GM19025 (cell line): ENCODE measurements at regions not wholly inside any gene's neighbourhood (a gene's known extent, or its start where the extent isn't known, plus 50 kb on each side); places are given as distances from the start of the nearest gene placed in this dataset.

Source experiments
- ATAC-seq: cut with Tn5 transposase; IDR thresholded peaks from one replicate; pipeline ENCODE4 v1.9.1; 2021; ENCODE audit warnings: mild to moderate bottlenecking, low read depth, moderate library complexity; ENCODE audit not compliant: unreplicated experiment

GRCh38 chr2:11920993-11921583 is 174.7 kb downstream of the LPIN1 start:
- ATAC-seq = no peak

- no peak for ATAC-seq
Measured at GRCh38 chr2:11922294-11922693, 175.9 kb downstream of the LPIN1 start.

GRCh38 chr2:11923935-11924334 is 177.5 kb downstream of the LPIN1 start:
- ATAC-seq = no peak

- no peak for ATAC-seq
Measured at GRCh38 chr2:11925295-11926066, 179.0 kb downstream of the LPIN1 start.

- ATAC-seq = no peak
Measured at GRCh38 chr2:11930211-11930761, 183.9 kb downstream of the LPIN1 start.

GRCh38 chr2:11932048-11932512 is 185.6 kb downstream of the LPIN1 start:
- ATAC-seq = no peak

- no peak for ATAC-seq
Measured at GRCh38 chr2:11932962-11933361, 186.5 kb downstream of the LPIN1 start.

GRCh38 chr2:11933854-11934253 is 187.4 kb downstream of the LPIN1 start:
- ATAC-seq = no peak

- no peak for ATAC-seq
Measured at GRCh38 chr2:11936761-11937160, 190.3 kb downstream of the LPIN1 start.

GRCh38 chr2:11938196-11938595 is 191.8 kb downstream of the LPIN1 start:
- no peak for ATAC-seq

- no peak for ATAC-seq
Measured at GRCh38 chr2:11939523-11939922, 193.1 kb downstream of the LPIN1 start.

- no peak for ATAC-seq
Measured at GRCh38 chr2:11940121-11940743, 193.8 kb downstream of the LPIN1 start.

- no peak for ATAC-seq
Measured at GRCh38 chr2:11940799-11941198, 194.4 kb downstream of the LPIN1 start.

GRCh38 chr2:11941201-11942177 is 195.1 kb downstream of the LPIN1 start:
- no peak for ATAC-seq

GRCh38 chr2:11942178-11942569 is 195.7 kb downstream of the LPIN1 start:
- no peak for ATAC-seq

- no peak for ATAC-seq
Measured at GRCh38 chr2:11944311-11944710, 197.9 kb downstream of the LPIN1 start.

GRCh38 chr2:11945139-11946126 is 199.0 kb downstream of the LPIN1 start:
- peak; percentile 74 for ATAC-seq

GRCh38 chr2:11947956-11948355 is 201.5 kb downstream of the LPIN1 start:
- no peak for ATAC-seq
